A549 (cell line): ENCODE measurements at regions not wholly inside any gene's neighbourhood (a gene's known extent, or its start where the extent isn't known, plus 50 kb on each side); places are given as distances from the start of the nearest gene placed in this dataset.

ENCODE experiments used
- ATAC-seq, 2 experiments: fragments of 200-7000 bp in 1 of 2; fragments of >200 bp in 1 of 2; cut with Nextera tagmentation in 1 of 2; cut with Tn5 transposase in 1 of 2; 3 replicates each; pipeline versions ENCODE4 v1.8.0 to v1.9.1; 2018 to 2020; ENCODE audit warnings: mild to moderate bottlenecking in 1 of 2, moderate library complexity in 1 of 2
- CTCF ChIA-PET: fragments of 300-600 bp; sonication (Branson Sonifier 250); formaldehyde crosslinking; extraction: SDS; loops from one replicate; lab custom pipeline; 2021; ENCODE audit warnings: antibody characterized with exemption, inconsistent platforms; lab: Yijun Ruan, JAX
- POLR2A ChIA-PET: fragments of 350-600 bp; formaldehyde crosslinking; extraction: SDS; loops from one replicate; lab custom pipeline; 2021; ENCODE audit warnings: antibody characterized with exemption, inconsistent platforms; lab: Yijun Ruan, JAX
- DNase-seq, 2 experiments: peaks; one replicate each; pipeline versions ENCODE4 v3.0.0 to v3.0.0-alpha.2; 2011 to 2016; ENCODE audit warnings: low read depth in 1 of 2, low spot score in 1 of 2
- FAIRE-seq: peaks from 2 replicates; lab custom pipeline; 2011; peaks lifted over from hg19 to GRCh38; lab: Jason Lieb, UNC
- H3K27ac ChIP-seq, 2 experiments: fragments of >200 bp; sonication (Bioruptor Twin); formaldehyde crosslinking; 3 replicates each; pipeline ENCODE4 v1.5.1; 2016 to 2017
- H3K4me1 ChIP-seq: fragments of >200 bp; sonication (Bioruptor Twin); formaldehyde crosslinking; 3 replicates; pipeline ENCODE4 v1.6.1; 2016
- H3K4me2 ChIP-seq: fragments of >200 bp; sonication (Bioruptor Twin); formaldehyde crosslinking; 3 replicates; pipeline ENCODE4 v1.6.1; 2016
- H3K4me3 ChIP-seq: fragments of >200 bp; sonication (Bioruptor Twin); formaldehyde crosslinking; 3 replicates; pipeline ENCODE4 v1.5.1; 2016
- H3K9me3 ChIP-seq: fragments of >200 bp; sonication (Bioruptor Twin); formaldehyde crosslinking; 3 replicates; pipeline ENCODE4 v1.6.1; 2016
- BCL3 ChIP-seq: fragments of >200 bp; sonication (Bioruptor Twin); formaldehyde crosslinking; IDR thresholded peaks from 3 replicates; pipeline ENCODE4 v1.6.1; 2016
- BHLHE40 ChIP-seq: IDR thresholded peaks from 2 replicates; pipeline ENCODE4 v1.6.1; 2012; ENCODE audit warnings: low read depth, low read length, inconsistent platforms
- CEBPB ChIP-seq, 2 experiments: fragments of >200 bp in 1 of 2; sonication (Bioruptor Twin) in 1 of 2; formaldehyde crosslinking in 1 of 2; IDR thresholded peaks; 2 replicates each; pipeline ENCODE4 v1.6.1; 2012 to 2016
- CTCF ChIP-seq: fragments of >200 bp; sonication (Bioruptor Twin); formaldehyde crosslinking; IDR thresholded peaks from 3 replicates; pipeline ENCODE4 v1.5.1; 2016
- EHF ChIP-seq: fragments of 250-450 bp; sonication (Bioruptor Pico); IDR thresholded peaks from 2 replicates; pipeline ENCODE4 v1.5.0; 2020; ENCODE audit warnings: mild to moderate bottlenecking
- EHMT2 ChIP-seq: fragments of 200-600 bp; sonication (generic); IDR thresholded peaks from 2 replicates; pipeline ENCODE4 v1.6.1; 2016; ENCODE audit warnings: antibody characterized with exemption, low read depth, mild to moderate bottlenecking, moderate library complexity
- EP300 ChIP-seq, 2 experiments: fragments of >200 bp; sonication (Bioruptor Twin); formaldehyde crosslinking; IDR thresholded peaks; 2 replicates in 1 of 2; 3 replicates in 1 of 2; pipeline ENCODE4 v1.6.1; 2016 to 2017
- GATA3 ChIP-seq: IDR thresholded peaks from 2 replicates; pipeline ENCODE4 v1.6.1; 2012; ENCODE audit warnings: borderline replicate concordance
- HOXA7 ChIP-seq: fragments of 250-450 bp; sonication (Bioruptor Pico); IDR thresholded peaks from 2 replicates; pipeline ENCODE4 v1.5.0; 2020; ENCODE audit warnings: mild to moderate bottlenecking, moderate library complexity
- HOXB13 ChIP-seq: fragments of 250-450 bp; sonication (Bioruptor Pico); IDR thresholded peaks from 2 replicates; pipeline ENCODE4 v1.5.0; 2020; ENCODE audit warnings: low read depth, mild to moderate bottlenecking, moderate library complexity
- JUN ChIP-seq, 2 experiments: fragments of >200 bp; sonication (Bioruptor Twin); formaldehyde crosslinking; IDR thresholded peaks; 2 replicates in 1 of 2; 3 replicates in 1 of 2; pipeline ENCODE4 v1.6.1; 2016 to 2017
- JUNB ChIP-seq: fragments of >200 bp; sonication (Bioruptor Twin); formaldehyde crosslinking; IDR thresholded peaks from 2 replicates; pipeline ENCODE4 v1.6.1; 2016
- KDM1A ChIP-seq: fragments of 200-600 bp; sonication (generic); IDR thresholded peaks from 2 replicates; pipeline ENCODE4 v1.6.1; 2016; ENCODE audit warnings: low read depth, mild to moderate bottlenecking
- MAZ ChIP-seq: fragments of 150-350 bp; IDR thresholded peaks from 2 replicates; pipeline ENCODE4 v1.6.1; 2014; ENCODE audit warnings: antibody characterized with exemption, low read depth, low read length, borderline replicate concordance
- MYC ChIP-seq: IDR thresholded peaks from 2 replicates; pipeline ENCODE4 v1.6.1; 2012; ENCODE audit warnings: mild to moderate bottlenecking, inconsistent platforms, low read length, improper control_type of control experiment, borderline replicate concordance
- RAD21 ChIP-seq, 2 experiments: fragments of >200 bp in 1 of 2; sonication (Bioruptor Twin) in 1 of 2; formaldehyde crosslinking in 1 of 2; IDR thresholded peaks in 1 of 2; conservative IDR thresholded peaks in 1 of 2; 2 replicates in 1 of 2; 3 replicates in 1 of 2; pipeline ENCODE4 v1.6.1; 2012 to 2018; ENCODE audit warnings: inconsistent platforms in 1 of 2
- RFX5 ChIP-seq: fragments of 450-650 bp; IDR thresholded peaks from 2 replicates; pipeline ENCODE4 v1.7.1; 2014; ENCODE audit warnings: antibody characterized with exemption, mild to moderate bottlenecking, moderate library complexity
- TFCP2L1 ChIP-seq: fragments of 250-450 bp; sonication (Bioruptor Pico); IDR thresholded peaks from 2 replicates; pipeline ENCODE4 v1.5.0; 2021; ENCODE audit warnings: mild to moderate bottlenecking
- TP53 ChIP-seq: fragments of 250-450 bp; sonication (Bioruptor Pico); IDR thresholded peaks from 2 replicates; pipeline ENCODE4 v1.5.0; 2021; ENCODE audit warnings: mild to moderate bottlenecking, moderate library complexity
- ZC3H11A ChIP-seq: fragments of 450-650 bp; IDR thresholded peaks from 2 replicates; pipeline ENCODE4 v1.6.1; 2014; ENCODE audit warnings: antibody characterized with exemption, mild to moderate bottlenecking
- ZFP36 ChIP-seq: fragments of 450-650 bp; IDR thresholded peaks from 2 replicates; pipeline ENCODE4 v1.6.1; 2014; ENCODE audit warnings: borderline replicate concordance; ENCODE audit not compliant: partially characterized antibody
- ZSCAN20 ChIP-seq: fragments of 250-450 bp; sonication (Bioruptor Pico); IDR thresholded peaks from 2 replicates; pipeline ENCODE4 v1.8.0; 2022; ENCODE audit warnings: mild to moderate bottlenecking, moderate library complexity
- WGBS: methylation state at CpG from one replicate; pipeline ENCODE4 v1.1.6; 2017; ENCODE audit errors: missing lambda C conversion rate; 5-methylcytosine and 5-hydroxymethylcytosine counted together
- TF ChIP-seq, protein P1 (sequence below): fragments of 150-350 bp; IDR thresholded peaks from 2 replicates; pipeline ENCODE4 v1.6.1; 2014; ENCODE audit warnings: low read depth, mild to moderate bottlenecking, low read length
- TF ChIP-seq, protein P2 (sequence below): IDR thresholded peaks from 2 replicates; pipeline ENCODE4 v1.6.1; 2012
- TF ChIP-seq, protein P3 (sequence below): fragments of 250-450 bp; sonication (Bioruptor Pico); IDR thresholded peaks from 2 replicates; pipeline ENCODE4 v1.5.0; 2021; ENCODE audit warnings: mild to moderate bottlenecking, moderate library complexity, borderline replicate concordance
- TF ChIP-seq, protein P4 (sequence below): fragments of >200 bp; sonication (Bioruptor Twin); formaldehyde crosslinking; IDR thresholded peaks from 2 replicates; pipeline ENCODE4 v1.6.1; 2016
- TF ChIP-seq, protein P5 (sequence below): fragments of 450-650 bp; IDR thresholded peaks from 2 replicates; pipeline ENCODE4 v1.6.1; 2014; ENCODE audit warnings: antibody characterized with exemption
- TF ChIP-seq, protein P6 (sequence below): IDR thresholded peaks from 2 replicates; pipeline ENCODE4 v1.6.1; 2012

DNA sequence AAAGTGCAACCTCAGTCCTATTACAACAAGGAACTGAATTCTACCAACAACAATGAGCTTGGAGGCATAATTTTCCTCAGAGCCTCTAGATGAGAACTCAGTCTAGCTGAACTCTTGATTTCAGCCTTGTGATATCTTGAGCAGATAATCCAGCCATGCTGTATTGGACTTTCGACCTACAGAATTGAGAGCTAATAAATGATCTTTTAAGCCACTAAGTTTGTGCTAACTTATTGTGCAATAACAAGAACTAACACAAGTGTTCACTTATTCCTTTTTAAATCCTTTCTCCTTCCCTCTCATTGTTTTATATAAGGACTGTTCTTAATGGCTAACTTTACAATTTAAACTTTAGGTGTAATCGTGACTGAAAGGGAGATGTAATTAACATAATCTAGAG, 140.7 kb downstream of the MAGEB17 start:
- no peaks in the 10 kb centered on the region for H3K9me3 ChIP-seq
- DNase-seq = no peak
- no peak for FAIRE-seq
- H3K27ac ChIP-seq = no peak overlapping the region
- H3K4me3 ChIP-seq = no peak overlapping the region
- no peak for TF ChIP-seq ZSCAN20 (CRISPR knock-in tag)
- no peak for TF ChIP-seq ZFP36
- TF ChIP-seq, protein P1, sequence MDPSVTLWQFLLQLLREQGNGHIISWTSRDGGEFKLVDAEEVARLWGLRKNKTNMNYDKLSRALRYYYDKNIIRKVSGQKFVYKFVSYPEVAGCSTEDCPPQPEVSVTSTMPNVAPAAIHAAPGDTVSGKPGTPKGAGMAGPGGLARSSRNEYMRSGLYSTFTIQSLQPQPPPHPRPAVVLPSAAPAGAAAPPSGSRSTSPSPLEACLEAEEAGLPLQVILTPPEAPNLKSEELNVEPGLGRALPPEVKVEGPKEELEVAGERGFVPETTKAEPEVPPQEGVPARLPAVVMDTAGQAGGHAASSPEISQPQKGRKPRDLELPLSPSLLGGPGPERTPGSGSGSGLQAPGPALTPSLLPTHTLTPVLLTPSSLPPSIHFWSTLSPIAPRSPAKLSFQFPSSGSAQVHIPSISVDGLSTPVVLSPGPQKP = no peak
- TF ChIP-seq JUNB = no peak
- TF ChIP-seq, protein P2, sequence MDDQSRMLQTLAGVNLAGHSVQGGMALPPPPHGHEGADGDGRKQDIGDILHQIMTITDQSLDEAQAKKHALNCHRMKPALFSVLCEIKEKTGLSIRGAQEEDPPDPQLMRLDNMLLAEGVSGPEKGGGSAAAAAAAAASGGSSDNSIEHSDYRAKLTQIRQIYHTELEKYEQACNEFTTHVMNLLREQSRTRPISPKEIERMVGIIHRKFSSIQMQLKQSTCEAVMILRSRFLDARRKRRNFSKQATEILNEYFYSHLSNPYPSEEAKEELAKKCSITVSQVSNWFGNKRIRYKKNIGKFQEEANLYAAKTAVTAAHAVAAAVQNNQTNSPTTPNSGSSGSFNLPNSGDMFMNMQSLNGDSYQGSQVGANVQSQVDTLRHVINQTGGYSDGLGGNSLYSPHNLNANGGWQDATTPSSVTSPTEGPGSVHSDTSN = no peak
- no peak for TF ChIP-seq EHF
- TF ChIP-seq MYC = no peak
- no peak for TF ChIP-seq JUN (IDR thresholded peaks at IDR 0.05)
- TF ChIP-seq, protein P3, sequence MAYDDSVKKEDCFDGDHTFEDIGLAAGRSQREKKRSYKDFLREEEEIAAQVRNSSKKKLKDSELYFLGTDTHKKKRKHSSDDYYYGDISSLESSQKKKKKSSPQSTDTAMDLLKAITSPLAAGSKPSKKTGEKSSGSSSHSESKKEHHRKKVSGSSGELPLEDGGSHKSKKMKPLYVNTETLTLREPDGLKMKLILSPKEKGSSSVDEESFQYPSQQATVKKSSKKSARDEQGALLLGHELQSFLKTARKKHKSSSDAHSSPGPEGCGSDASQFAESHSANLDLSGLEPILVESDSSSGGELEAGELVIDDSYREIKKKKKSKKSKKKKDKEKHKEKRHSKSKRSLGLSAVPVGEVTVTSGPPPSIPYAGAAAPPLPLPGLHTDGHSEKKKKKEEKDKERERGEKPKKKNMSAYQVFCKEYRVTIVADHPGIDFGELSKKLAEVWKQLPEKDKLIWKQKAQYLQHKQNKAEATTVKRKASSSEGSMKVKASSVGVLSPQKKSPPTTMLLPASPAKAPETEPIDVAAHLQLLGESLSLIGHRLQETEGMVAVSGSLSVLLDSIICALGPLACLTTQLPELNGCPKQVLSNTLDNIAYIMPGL (CRISPR knock-in tag) = no peak
- TF ChIP-seq, protein P4, sequence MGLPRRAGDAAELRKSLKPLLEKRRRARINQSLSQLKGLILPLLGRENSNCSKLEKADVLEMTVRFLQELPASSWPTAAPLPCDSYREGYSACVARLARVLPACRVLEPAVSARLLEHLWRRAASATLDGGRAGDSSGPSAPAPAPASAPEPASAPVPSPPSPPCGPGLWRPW = no peak
- no peak for TF ChIP-seq ZC3H11A
- no peak for TF ChIP-seq CTCF
- no peak for TF ChIP-seq HOXA7
- TF ChIP-seq BHLHE40 = no peak
- no peak for TF ChIP-seq MAZ
- TF ChIP-seq, protein P5, sequence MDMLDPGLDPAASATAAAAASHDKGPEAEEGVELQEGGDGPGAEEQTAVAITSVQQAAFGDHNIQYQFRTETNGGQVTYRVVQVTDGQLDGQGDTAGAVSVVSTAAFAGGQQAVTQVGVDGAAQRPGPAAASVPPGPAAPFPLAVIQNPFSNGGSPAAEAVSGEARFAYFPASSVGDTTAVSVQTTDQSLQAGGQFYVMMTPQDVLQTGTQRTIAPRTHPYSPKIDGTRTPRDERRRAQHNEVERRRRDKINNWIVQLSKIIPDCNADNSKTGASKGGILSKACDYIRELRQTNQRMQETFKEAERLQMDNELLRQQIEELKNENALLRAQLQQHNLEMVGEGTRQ = no peak
- no peak for TF ChIP-seq EHMT2
- TF ChIP-seq CEBPB (IDR thresholded peaks at IDR 0.05) = no peak
- CTCF ChIA-PET = no interaction called here
- WGBS = 7% methylated on average over 2 of the region's 2 CpGs
- POLR2A ChIA-PET = no interaction called here
- H3K4me1 ChIP-seq = no peaks in the 10 kb centered on the region
- ATAC-seq = no peak
- H3K4me2 ChIP-seq = no peak overlapping the region

DNA sequence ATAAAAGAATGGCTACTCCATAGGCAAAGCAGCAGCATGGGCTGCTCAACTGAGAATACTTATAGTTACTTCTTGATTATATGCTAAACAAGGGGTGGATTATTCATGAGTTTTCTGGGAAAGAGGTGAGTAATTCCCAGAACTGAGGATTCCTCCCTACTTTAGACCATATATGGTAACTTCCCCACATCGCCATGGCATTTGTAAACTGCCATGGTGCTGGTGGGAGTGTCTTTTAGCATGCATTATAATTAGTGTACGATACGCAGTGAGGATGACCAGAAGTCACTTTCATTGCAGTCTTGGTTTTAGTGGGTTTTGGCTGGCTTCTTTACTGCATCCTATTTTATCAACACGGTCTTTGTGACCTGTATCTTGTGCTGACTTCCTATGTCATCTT, 141.5 kb downstream of the MAGEB17 start:
- H3K4me2 ChIP-seq = no peak overlapping the region
- POLR2A ChIA-PET = no interaction called here
- no peak for ATAC-seq
- no peak for TF ChIP-seq EP300 (IDR thresholded peaks at IDR 0.05)
- no peak for TF ChIP-seq TP53 (CRISPR knock-in tag)
- no peak for TF ChIP-seq EHMT2
- TF ChIP-seq, protein P6, sequence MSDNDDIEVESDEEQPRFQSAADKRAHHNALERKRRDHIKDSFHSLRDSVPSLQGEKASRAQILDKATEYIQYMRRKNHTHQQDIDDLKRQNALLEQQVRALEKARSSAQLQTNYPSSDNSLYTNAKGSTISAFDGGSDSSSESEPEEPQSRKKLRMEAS = no peak
- TF ChIP-seq MAZ = no peak
- no peak for TF ChIP-seq RAD21 (conservative IDR thresholded peaks at IDR 0.05 in 1 of 2, IDR thresholded peaks at IDR 0.05 in 1 of 2)
- no peak for TF ChIP-seq CEBPB (IDR thresholded peaks at IDR 0.05)
- no peak for TF ChIP-seq GATA3
- no peak for TF ChIP-seq BCL3
- TF ChIP-seq ZSCAN20 (CRISPR knock-in tag) = no peak
- TF ChIP-seq HOXB13 (CRISPR knock-in tag) = no peak
- no peak for TF ChIP-seq RFX5
- no peak for TF ChIP-seq TFCP2L1 (CRISPR knock-in tag)
- TF ChIP-seq KDM1A = no peak

More for the DNA sequence above, 141.5 kb downstream of the MAGEB17 start:
- no peaks in the 10 kb centered on the region for H3K4me1 ChIP-seq
- FAIRE-seq = peak; percentile 85
- 45% methylated on average over 4 of the region's 4 CpGs for WGBS
- no peak for DNase-seq
- no peak overlapping the region for H3K27ac ChIP-seq
- CTCF ChIA-PET = no interaction called here
- H3K4me3 ChIP-seq = no peak overlapping the region
- no peaks in the 10 kb centered on the region for H3K9me3 ChIP-seq
